Neural cell (in vitro differentiated cells): ENCODE measurements at regions not wholly inside any gene's neighbourhood (a gene's known extent, or its start where the extent isn't known, plus 50 kb on each side); places are given as distances from the start of the nearest gene placed in this dataset.

Experiments used
- MXI1 ChIP-seq: fragments of 450-650 bp; conservative IDR thresholded peaks from 2 replicates; pipeline ENCODE4 v1.6.1; 2014; ENCODE audit warnings: antibody characterized with exemption, mild to moderate bottlenecking; ENCODE audit not compliant: poor library complexity, severe bottlenecking
- RAD21 ChIP-seq: fragments of 450-650 bp; conservative IDR thresholded peaks from 2 replicates; pipeline ENCODE4 v1.6.1; 2014; ENCODE audit warnings: antibody characterized with exemption, mild to moderate bottlenecking, moderate library complexity
- TF ChIP-seq, protein P1 (sequence below): fragments of 450-650 bp; IDR thresholded peaks from 2 replicates; pipeline ENCODE4 v1.5.1; 2014; ENCODE audit warnings: antibody characterized with exemption, mild to moderate bottlenecking, moderate library complexity; ENCODE audit not compliant: poor library complexity, severe bottlenecking

- TF ChIP-seq, protein P1, sequence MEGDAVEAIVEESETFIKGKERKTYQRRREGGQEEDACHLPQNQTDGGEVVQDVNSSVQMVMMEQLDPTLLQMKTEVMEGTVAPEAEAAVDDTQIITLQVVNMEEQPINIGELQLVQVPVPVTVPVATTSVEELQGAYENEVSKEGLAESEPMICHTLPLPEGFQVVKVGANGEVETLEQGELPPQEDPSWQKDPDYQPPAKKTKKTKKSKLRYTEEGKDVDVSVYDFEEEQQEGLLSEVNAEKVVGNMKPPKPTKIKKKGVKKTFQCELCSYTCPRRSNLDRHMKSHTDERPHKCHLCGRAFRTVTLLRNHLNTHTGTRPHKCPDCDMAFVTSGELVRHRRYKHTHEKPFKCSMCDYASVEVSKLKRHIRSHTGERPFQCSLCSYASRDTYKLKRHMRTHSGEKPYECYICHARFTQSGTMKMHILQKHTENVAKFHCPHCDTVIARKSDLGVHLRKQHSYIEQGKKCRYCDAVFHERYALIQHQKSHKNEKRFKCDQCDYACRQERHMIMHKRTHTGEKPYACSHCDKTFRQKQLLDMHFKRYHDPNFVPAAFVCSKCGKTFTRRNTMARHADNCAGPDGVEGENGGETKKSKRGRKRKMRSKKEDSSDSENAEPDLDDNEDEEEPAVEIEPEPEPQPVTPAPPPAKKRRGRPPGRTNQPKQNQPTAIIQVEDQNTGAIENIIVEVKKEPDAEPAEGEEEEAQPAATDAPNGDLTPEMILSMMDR, result no peak
- TF ChIP-seq RAD21, result no peak
- TF ChIP-seq MXI1, result no peak
Observed at GRCh38 chr3:72271216-72271615, 486.3 kb upstream of the PROK2 start.
